ENCODE measurements at regions not wholly inside any gene's neighbourhood (a gene's known extent, or its start where the extent isn't known, plus 50 kb on each side); places are given as distances from the start of the nearest gene placed in this dataset.
A peak's percentile ranks its signal among the peaks of the same experiment; 100 is the strongest.
"Not testable (repeated sequence)": the region's sequence is repeated elsewhere in the genome, so short reads cannot be mapped to it uniquely, and the experiment has no call there.

- DNase-seq (ENCODE audit: low spot score) = no peak
These were observed 169.6 kb upstream of the GSE1 start for GRCh38 chr16:85443531-85443930.

- no peak for DNase-seq (ENCODE audit: low spot score)
These were observed 167.9 kb upstream of the GSE1 start for GRCh38 chr16:85445064-85445778.

- no peak for DNase-seq (ENCODE audit: low spot score)
These were observed 167.3 kb upstream of the GSE1 start for GRCh38 chr16:85445779-85446222.

GRCh38 chr16:85446951-85447692 is 166.0 kb upstream of the GSE1 start:
- DNase-seq (ENCODE audit: low spot score) = no peak

- no peak for DNase-seq (ENCODE audit: low spot score)
These were observed 165.3 kb upstream of the GSE1 start for GRCh38 chr16:85447693-85448313.

- DNase-seq (ENCODE audit: low spot score) = no peak
These were observed 164.4 kb upstream of the GSE1 start for GRCh38 chr16:85448557-85449190.

- DNase-seq (ENCODE audit: low spot score) = no peak
These were observed 163.8 kb upstream of the GSE1 start for GRCh38 chr16:85449191-85449884.

GRCh38 chr16:85449885-85450245 is 163.3 kb upstream of the GSE1 start:
- DNase-seq (ENCODE audit: low spot score) = no peak

GRCh38 chr16:85451142-85451541 is 162.0 kb upstream of the GSE1 start:
- not testable (repeated sequence) for DNase-seq (ENCODE audit: low spot score)

- DNase-seq (ENCODE audit: low spot score) = no peak
These were observed 161.3 kb upstream of the GSE1 start for GRCh38 chr16:85451641-85452363.

- DNase-seq (ENCODE audit: low spot score) = no peak
These were observed 160.5 kb upstream of the GSE1 start for GRCh38 chr16:85452364-85453193.

GRCh38 chr16:85453194-85453678 is 159.9 kb upstream of the GSE1 start:
- no peak for DNase-seq (ENCODE audit: low spot score)

- DNase-seq (ENCODE audit: low spot score) = no peak
These were observed 159.4 kb upstream of the GSE1 start for GRCh38 chr16:85453703-85454102.

GRCh38 chr16:85454171-85454872 is 158.8 kb upstream of the GSE1 start:
- DNase-seq (ENCODE audit: low spot score) = no peak

- no peak for DNase-seq (ENCODE audit: low spot score)
These were observed 157.6 kb upstream of the GSE1 start for GRCh38 chr16:85455534-85455933.

GRCh38 chr16:85457366-85457765 is 155.8 kb upstream of the GSE1 start:
- DNase-seq (ENCODE audit: low spot score) = peak; percentile 58

- DNase-seq (ENCODE audit: low spot score) = no peak
These were observed 154.2 kb upstream of the GSE1 start for GRCh38 chr16:85458968-85459367.

- DNase-seq (ENCODE audit: low spot score) = no peak
These were observed 153.4 kb upstream of the GSE1 start for GRCh38 chr16:85459529-85460251.
